ENCODE measurements at regions not wholly inside any gene's neighbourhood (a gene's known extent, or its start where the extent isn't known, plus 50 kb on each side); places are given as distances from the start of the nearest gene placed in this dataset.
"Not testable (repeated sequence)": the region's sequence is repeated elsewhere in the genome, so short reads cannot be mapped to it uniquely, and the experiment has no call there.

DNA sequence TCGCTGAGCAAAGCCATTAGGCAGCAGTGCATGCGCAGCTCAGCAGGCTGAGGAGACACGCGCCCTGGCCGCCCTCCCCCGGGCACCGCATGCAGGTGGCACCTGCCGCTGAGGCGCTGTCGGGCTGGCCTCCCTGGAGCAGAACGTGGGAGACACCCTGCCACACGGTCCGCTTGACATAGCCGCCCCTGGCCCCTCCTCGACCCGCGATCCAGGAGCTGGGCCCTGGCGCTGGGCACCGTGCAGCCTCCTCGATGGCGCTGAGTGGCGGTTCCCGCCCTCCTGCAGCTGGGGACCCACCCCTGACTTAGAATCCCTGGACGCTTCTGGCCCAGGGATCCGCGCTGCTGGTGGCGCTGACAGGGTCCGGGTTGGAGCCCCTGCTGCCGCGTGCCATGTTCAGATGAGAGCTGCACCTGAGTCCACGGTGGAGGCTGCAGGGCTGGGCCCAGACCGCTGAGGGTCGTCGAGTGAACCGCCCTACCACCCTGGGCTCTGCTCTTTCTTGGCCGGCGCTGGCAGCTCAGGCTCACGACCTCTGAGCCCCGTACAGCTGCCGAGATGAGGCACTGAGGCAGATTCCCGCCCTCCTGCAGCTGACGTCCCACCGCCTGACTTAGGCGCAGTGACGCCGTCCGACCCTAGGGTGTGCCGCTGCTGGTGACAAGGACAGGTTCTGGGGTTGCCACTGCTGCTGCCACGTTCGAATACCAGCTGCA is 116.8 kb downstream of the OR13A1 start:
- DNase-seq = no peak

DNA sequence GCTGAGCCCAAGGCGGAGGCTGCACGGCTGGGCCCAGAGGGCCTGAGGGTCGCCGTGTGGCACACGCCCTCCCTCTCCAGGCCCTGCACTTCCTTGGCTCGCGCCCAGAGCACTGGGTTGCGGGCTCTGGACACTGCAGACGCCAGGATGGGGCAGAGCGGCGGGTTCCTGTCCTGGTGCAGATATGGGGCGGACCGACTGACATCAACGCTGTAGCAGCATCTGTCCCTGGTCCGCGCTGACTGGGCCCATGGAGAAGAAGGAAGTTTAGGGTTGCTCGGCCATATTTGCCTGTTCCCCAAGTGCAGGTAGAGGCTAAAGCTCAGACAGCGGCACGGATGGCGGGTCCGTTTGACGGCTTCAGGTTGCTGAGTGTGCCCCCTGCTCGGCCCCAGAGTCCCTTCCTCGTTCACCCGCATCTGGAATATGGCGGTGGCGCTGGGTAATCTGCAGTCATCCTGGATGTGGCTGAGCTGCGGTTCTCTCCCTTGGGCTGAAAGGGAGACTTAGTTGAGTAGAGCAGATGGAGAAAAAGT is 116.1 kb downstream of the OR13A1 start:
- no peak for DNase-seq

GRCh38 chr10:45201271-45201670 is 114.1 kb downstream of the OR13A1 start:
- no peak for DNase-seq

- no peak for DNase-seq
These were observed 113.2 kb downstream of the OR13A1 start for GRCh38 chr10:45202242-45202641.

DNA sequence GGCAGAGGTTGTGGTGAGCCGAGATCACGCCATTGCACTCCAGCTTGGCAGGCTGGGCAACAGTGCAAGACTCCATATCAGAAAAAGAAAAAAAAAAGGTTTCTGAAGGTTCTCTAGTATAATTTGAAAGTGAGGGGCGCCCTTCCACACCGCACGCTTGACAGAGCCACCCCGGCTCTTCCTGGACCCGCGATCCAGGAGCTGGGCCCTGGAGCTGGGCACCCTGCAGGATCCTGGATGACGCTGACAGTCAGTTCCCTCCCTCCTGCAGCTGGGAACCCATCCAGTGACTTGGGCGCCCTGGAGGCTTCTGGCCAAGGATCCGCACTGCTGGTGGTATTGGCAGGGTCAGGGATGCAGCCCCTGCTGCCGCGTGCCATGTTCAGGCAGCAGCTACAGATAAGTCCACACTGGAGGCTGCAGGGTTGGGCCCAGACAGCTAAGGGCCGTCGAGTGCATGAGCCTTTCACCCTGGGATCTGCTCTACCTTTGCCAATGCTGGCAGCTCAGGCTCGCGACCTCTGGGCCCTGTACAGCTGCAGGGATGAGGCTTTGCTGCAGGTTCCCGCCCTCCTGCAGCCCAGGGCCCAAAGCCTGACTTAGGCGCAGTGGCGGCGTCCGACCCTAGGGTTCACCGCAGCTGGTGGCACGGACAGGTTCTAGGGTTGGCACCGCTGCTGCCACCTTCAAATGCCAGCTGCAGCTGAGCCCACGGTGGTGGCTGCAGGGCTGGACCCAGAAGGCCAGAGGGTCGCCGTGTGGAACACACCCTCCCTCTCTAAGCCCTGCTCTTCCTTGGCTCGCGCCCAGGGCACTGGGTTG is 110.2 kb downstream of the OR13A1 start:
- DNase-seq = no peak

GRCh38 chr10:45209888-45210287 is 105.5 kb downstream of the OR13A1 start:
- DNase-seq = no peak

DNA sequence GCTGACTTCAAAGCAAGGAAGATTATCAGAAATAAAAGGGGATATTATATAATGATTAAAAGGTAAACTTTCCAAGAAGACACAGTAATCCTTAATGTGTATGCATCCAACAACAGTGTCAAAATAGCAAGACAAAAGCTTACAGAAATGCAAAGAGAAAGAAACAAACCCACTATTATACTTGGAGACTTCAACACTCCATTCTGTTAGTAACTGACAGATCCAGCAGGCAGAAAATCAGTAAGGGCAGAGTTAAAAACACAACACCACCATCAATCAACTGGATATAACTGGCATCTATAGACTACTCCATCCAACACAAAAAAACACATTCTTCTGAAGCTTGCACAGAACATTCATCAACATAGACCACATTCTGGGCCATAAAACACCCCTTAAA is 103.8 kb downstream of the OR13A1 start:
- DNase-seq = no peak

DNA sequence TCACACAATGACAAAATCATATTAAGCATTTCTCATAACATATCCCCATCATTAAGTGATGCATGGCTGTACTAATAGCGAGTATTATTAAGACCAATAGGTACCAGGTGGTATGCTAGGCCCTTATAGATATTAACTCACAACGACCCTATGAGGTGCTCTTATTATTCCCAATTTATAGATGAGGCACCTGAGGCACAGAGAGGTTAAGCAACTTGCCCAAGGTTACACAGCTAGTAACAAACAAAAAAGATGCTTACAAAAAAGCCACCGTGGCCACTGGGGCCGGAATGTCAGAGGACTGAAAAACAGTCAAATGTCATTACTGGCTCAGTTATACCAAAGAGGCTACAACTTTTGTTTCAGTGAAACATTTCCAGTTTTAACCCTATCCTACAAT is 96.0 kb downstream of the OR13A1 start:
- no peak for DNase-seq

DNA sequence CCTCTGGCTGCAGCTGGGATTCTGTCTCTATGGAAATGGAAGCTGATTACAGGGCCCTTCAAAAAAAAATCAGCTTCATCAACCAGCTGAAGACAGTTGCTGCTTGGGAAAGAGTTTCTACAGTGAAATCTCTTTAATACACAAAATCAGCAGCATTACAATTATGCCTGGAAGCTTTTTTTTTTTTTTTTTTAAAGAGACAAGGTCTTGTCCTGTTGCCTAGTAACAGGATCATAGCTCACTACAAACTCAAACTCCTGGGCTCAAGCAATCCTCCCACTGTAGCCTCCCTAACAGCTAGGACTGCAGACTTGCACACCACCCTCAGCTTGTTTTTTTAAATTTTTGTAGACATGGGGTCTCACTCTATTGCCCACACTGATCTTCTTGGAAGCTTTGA is 94.5 kb downstream of the OR13A1 start:
- DNase-seq = no peak

- DNase-seq = no peak
These were observed 91.1 kb downstream of the OR13A1 start for GRCh38 chr10:45224219-45224841.

DNA sequence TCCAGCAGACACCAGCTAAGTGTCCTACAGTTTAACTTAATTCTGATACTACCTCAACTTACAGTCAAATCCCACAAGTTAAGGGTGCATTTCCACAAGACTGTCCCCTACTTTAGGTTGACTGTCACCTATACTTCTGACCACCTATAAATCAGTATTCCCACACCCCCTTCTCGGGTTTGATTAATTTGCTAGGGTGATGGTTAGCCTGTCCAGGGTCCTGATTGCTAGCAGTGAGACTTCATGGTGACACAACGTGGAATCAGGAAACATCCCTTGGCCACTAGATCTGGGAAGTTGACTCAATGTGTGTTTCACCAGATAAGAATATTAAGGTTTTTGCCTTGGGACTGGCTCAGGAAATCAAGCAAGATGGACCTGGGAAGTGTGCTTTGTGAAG is 88.4 kb downstream of the OR13A1 start:
- no peak for DNase-seq

DNA sequence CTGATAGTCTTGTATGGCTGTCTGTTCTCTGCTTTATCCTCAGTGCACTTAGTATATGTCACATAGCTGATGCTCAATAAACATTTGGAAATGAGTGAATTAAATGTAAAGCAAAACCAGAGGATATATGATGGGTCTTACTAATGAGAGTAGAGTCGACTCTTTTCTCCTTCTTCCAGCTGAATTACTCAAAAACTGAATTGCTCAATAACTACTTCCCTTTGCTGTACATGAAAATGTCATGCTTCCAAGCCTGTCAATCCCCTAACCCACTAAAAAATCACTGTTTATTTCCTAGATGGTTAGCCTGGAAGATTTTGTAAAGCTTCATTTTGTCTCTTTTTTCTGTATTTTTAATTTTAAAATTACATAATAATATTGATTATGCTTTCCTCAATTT is 88.0 kb downstream of the OR13A1 start:
- no peak for DNase-seq

GRCh38 chr10:45229823-45230222 is 85.6 kb downstream of the OR13A1 start:
- DNase-seq = no peak

GRCh38 chr10:45235260-45235769 is 80.1 kb downstream of the OR13A1 start:
- DNase-seq = peak; percentile 58

- no peak for DNase-seq
These were observed 79.6 kb downstream of the OR13A1 start for GRCh38 chr10:45235798-45236220.

DNA sequence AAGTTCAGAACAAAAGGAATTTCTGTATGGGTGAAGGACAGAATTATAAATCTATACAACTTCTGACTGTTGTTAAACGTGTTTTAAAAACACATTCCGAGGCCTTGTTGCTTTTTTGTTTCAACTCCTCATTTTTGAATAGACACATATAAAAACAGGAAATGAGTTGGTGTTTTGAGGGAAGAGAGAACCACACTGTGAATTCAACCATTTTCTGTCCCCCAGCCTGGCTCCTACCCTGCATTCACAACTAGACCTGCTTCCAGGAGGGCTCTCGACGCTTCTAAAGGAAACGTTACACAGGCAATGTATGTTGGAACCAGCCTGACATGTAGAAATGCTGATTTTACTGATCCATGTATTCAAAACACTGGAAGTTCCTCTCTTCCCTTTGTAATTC is 76.5 kb downstream of the OR13A1 start:
- no peak for DNase-seq

- DNase-seq = no peak
These were observed 75.8 kb downstream of the OR13A1 start for GRCh38 chr10:45239642-45240041.

DNA sequence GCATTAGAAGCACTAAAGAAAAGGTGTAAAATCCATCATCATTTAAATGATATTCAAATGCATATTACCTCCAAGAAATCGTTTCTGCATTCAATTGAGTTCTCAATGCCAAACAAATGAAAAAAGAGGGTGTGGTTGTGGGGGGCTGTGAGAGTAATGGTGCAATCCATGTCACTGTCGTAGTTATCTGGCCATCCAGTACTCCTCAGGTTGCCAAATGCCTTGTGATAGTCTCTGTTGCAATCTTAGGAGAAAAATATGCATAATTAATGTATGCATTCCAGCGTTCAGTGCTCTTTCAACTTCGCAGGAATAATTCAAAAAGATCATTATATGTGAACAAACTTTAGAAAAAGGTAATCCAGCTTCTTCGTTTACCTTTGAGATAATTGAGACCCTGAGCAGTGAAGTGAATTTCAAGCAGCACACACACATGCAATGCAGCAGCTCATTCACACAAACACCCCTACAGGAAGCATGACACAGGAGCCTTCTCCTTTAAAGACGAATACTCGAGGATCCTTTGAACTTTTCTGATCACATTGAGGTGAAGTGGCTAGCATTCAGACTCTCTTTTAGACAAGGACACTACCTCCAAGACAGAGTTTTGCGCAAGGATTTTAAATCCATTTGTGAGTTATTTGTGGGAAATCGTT is 73.4 kb downstream of the OR13A1 start:
- no peak for DNase-seq

GRCh38 chr10:45243261-45243660 is 72.1 kb downstream of the OR13A1 start:
- DNase-seq = no peak

GRCh38 chr10:45246522-45246921 is 68.9 kb downstream of the OR13A1 start:
- no peak for DNase-seq

DNA sequence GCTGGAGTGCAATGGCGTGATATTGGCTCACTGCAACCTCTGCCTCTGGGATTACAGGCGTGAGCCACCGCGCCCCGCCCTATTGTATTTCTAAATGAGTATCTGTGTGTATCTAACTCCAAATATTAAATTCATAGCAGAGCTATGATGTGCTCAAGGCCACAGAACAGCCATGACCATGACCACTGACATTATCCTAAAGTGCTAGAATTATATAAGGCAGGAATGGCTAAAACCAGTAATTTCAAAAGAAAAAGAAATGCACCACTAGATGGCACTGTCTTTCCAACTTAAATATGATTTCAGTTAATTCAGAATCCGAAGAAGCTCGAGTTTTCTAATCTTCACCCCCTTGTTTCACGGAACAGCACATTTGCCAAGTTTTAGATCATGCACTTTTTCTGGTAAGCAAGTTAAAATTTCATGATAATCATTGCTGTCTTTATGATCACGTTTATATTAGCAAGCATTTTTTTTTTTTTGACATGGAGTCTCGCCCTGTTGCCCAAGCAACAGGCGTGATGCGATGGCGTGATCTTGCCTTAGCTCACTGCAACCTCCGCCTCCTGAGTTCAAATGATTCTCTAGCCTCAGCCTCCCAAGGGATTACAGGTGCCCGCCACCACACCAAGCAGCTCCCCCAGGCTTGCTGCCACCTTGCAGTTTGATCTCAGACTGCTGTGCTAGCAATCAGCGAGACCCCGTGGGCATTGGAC is 65.3 kb downstream of the OR13A1 start:
- peak; percentile 63 for DNase-seq

- not testable (repeated sequence) for DNase-seq
These were observed 64.7 kb downstream of the OR13A1 start for GRCh38 chr10:45250694-45251075.
